Stimulated activated naive CD4-positive, alpha-beta T cell treated with Interleukin-2 at 50 U/mL for 16 hours (primary cell): ENCODE measurements at regions not wholly inside any gene's neighbourhood (a gene's known extent, or its start where the extent isn't known, plus 50 kb on each side); places are given as distances from the start of the nearest gene placed in this dataset.
"Not testable (repeated sequence)": the region's sequence is repeated elsewhere in the genome, so short reads cannot be mapped to it uniquely, and the experiment has no call there.

ENCODE experiments used
- DNase-seq: peaks from one replicate; lab custom pipeline; 2025; lab: John Stamatoyannopoulos, UW

DNA sequence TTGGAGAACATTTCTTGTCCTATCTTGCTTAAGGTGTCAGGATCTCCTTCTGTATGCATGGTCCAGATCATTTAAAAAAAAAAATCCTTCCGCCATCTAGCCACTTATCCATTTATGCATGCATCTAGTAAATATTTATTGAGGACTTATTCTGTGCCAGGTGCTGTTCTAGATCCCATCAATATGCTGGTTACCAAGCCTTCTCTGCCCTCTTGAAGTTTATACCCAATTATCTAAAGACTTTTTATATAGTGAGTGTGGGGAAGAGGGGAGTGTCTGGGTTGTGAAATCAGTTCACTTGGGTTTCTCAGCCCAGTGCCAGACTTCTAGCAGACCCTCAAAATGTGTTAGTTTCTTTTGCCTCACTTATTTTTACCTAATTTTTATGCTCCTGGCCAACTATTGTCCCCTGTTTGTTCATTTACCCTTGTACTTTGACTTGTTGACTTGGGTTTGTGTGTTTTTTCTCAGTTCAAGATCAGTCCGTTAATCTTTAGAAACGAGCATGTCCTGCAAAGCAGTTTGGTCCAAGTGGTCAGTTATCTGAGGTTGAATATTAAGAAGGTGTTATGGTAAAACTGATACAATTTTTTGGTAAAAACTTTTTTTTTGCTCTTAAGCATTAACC, 488.9 kb downstream of the PCNX1 start:
- no peak for DNase-seq

DNA sequence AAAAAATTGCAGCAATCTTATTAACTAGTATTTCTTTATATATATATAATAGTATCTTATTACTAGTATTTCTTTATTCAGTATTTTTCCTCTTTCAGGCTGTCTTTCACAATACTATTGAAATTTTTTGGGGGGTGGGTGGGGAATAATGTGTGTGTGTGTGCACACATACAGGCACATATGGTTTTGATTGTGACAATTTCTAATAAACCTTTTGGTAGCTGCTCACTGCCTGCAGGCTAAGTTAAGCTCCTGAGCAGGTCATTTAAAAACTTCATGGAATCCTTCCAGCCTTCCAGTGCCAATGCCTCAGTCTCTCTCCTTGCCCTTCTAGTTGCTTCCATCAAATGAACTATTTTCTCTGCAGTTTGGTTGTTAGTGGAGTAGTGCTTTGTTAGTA, 490.1 kb downstream of the PCNX1 start:
- DNase-seq: no peak

- no peak for DNase-seq
Measured at GRCh38 chr14:71398450-71398849, 491.2 kb downstream of the PCNX1 start.

GRCh38 chr14:71399057-71399487, 491.8 kb downstream of the PCNX1 start:
- DNase-seq: no peak

DNA sequence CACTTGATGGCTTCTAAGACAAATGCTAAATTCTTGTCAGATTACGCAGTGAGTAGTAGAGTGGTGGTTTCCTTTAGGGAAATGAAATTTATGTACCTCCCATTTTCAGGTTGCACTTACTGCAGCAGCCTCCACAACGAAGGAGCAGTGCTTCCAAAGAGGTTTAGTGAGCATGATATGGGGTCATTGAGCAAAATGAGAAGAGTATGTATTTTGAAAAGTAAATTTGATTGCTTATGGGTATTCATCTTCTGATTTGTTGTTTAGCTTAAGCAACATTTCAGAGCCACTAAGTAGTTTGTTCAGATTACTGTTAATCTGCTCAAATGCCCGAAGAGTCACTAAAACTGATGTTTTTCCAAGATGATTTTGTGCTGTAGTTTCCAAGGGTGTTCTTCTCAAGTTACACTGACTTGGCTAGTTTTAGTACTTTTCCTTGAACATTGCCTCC, 493.6 kb downstream of the PCNX1 start:
- no peak for DNase-seq

DNA sequence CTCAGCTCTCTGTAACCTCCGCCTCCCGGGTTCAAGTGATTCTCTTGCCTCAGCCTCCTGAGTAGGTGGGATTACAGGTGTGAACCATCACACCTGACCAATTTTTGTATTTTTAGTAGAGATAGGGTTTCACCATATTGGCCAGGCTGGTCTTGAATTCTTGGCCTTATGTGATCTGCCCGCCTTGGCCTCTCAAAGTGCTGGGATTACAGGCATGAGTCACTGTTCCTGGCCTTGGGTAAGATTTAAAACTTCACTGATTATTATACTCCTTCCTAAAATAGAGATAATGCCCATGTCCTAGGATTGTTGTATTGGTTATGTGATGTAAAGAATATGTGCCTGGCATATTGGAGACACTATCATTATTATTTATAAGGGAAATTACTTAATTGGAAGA, 495.2 kb downstream of the PCNX1 start:
- DNase-seq: not testable (repeated sequence)

DNA sequence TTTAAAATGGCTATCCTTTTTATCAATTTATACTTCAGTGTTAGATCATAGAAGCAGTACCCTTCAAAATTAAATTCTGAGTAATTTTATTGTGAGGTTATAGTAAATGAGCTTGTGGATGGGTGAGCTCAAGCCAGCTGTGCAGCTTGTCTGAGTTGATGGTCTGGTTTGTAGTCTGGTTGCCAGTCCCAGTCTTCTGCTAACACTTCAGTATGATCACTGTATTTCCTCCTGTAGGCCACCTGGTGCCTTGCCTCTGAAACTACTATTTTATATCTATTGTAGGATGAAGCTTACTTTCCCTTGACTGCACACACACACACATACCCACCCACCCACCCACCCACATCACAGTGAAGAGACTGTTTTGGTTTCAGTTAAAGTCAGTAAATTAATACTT, 496.4 kb downstream of the PCNX1 start:
- no peak for DNase-seq

DNA sequence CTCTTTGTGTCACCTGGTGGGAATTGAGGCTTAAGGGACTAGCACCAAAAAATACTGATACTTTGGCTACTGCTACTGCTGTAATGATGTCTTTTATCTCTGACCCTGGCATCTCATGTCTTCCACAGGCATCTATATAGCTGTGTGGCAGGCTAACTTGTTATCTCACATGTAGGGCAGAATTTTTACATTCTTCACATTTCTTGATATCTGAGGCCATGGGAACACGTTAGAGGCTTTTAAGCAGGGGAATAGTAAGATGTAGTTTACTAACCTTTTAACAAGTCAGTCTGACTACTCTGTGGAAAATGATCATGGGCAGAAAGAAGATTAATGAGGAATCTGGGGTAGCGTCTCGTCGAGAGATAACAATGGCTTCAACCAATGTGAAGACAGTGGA, 498.4 kb downstream of the PCNX1 start:
- DNase-seq: no peak

DNA sequence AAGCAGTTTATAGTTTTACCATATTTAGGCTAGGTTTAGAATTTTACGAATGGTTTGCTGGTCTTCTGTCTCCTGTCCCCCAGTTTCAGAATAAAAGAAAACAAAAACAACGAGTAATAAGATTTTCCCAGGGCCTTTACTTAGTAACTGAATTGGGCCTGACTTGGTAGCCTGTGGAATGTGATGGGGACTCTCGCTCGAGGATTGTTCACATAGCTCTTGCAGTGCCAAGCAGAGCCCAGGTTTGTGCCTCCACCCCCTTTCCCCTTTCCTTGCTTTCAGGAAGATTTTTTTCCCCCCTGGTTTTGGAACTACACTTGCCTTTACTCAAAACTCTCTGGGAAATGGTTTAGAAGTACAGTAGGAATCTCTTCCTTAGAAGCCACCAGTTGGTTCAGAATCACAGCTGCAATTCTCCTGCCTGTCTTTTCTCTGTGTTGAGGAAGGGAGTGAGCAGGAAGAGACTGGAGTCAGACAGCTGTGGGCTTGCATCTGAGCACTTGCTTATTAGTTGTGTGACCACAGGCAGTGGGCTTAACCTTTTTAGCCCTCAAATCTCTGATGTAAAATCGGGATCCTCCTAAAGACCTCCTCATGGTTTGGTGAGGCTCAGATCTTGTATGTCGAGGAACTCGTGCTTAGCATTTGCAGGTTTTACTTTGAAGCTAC, 501.2 kb downstream of the PCNX1 start:
- no peak for DNase-seq

DNA sequence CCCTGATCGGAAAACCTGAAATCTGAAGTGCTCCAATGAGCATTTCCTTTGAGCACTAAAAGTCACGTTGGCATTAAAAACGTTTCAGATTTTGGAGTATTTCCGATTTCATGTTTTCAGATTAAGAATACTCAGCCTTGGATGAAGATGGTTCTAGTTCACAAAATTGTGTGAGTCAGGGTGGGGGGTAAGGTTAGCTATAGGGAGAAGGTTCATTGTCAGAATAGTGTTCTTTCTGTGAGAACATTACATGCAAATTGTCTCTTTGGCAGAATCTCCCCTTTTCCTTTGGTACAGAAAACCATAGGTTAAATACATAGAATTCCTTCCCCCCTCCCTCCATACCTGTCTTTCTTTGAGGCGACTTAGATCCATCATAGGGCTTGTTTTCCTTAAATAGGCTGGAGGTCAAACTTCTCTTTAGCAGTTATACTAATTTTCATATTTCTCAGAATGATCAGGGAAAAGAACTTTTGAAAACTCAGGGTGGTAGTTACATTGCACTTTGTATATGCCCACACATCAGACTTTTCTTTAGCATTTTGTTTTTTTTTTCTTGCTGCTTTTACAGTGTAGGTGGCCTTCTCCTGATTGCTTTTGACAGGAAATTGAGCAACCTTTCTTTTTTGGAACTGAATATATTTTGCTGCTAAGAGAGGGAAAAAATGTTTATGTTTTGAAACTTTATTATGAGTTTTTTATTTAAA, 503.5 kb downstream of the PCNX1 start:
- no peak for DNase-seq

DNA sequence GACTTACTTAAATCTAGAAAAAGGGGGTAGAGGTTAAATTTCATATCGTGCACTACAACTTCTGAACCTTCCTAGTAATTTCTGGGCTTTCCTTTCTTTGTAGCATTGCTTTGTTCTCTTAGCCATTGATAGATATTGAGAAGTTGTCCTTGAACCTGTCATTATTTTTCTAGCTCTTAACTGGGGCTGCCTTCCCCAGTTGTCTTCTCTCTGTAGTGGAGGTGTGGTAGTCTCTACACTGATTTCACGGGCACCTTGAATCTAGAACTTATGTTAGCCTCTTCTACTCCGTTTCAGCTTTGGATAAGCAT, 504.0 kb downstream of the PCNX1 start:
- no peak for DNase-seq

- DNase-seq: no peak
Measured at GRCh38 chr14:71411738-71412137, 504.5 kb downstream of the PCNX1 start.

DNA sequence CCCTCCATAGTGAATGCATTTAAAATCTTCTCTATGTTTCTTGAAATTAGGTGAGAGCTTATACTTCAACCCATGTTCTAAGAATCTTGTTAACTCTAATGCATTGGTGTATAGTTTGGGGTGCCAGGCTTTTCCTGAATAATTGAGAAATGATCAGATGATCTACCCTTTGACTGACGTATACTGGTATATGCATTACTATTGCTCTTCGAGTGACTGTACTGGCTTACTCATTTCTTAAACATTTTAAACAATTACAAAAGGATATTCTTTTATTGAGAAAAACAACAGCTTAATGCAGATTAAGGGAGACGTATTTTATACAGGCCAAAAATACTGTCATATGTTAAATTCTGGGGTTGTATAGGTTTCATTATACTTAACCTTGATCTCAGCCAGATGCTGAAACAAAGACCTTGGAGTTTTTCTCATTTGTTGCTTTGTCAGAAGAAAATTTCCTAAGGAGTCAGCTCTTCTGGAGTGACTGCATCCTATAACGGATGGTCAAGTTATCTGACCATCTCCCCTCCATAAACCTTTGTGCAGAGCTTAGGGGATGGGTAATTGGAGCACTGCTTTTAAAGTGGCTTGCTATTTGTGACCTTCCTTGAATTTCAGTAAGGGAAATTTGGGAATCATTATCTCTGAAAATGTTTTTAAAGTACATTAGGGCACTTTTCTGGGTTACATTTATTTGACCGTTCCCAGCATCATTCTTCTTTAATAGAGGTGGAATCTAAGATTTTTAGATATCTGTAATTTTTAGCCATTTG, 507.6 kb downstream of the PCNX1 start:
- DNase-seq: no peak

DNA sequence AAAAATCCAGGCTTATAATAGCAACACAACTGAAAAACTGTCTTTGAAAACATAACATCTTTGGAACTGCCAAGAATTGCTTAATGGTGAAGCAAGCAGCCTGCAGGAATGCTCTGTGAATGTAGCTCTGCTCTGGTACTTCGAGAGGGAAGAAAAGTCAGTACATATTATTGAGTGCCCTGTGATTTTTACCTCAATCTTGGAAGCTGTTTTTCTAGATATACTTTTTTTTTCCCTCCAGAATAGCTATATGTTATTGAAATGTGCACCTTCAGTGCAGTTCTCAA, 508.1 kb downstream of the PCNX1 start:
- DNase-seq: no peak

- no peak for DNase-seq
Measured at GRCh38 chr14:71416392-71416791, 509.1 kb downstream of the PCNX1 start.

- DNase-seq: no peak
Measured at GRCh38 chr14:71418532-71419245, 511.4 kb downstream of the PCNX1 start.

DNA sequence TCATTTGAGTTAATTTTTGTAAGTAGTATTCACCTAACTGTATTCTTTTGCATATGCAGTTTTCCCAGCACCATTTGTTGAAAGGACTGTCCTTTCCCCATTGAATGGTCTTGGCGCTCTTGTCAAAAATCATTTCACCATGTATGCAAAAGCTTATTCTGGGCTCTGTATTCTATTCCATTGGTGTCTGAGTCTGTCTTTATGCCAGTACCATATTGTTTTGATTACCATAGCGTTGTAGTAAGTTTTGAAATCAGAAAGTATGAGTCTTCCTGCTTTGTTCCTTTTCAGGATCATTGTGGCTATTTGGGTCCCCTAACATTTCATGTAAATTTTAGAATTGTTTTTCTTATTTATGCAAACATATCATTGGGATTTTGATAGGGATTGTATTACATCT, 508.7 kb upstream of the RGS6 start:
- DNase-seq: no peak

DNA sequence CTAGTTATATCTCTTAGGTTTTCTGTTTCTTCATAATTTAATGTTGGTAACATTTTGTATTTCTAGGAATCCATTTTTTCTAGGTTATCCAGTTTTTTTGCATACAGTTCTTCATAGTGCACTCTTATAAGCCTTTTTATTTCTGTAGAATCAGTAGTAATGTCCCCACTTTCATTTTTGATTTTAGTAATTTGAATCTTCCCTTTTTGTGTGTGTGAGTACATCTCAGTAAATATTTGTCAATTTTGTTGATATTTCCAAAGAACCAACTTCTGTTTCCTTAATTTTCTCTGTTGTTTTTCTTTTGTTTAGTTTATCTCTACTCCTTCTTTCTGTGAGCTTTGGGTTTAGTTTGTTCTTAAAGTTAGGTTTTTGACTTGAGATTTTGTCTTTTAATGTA, 507.3 kb upstream of the RGS6 start:
- no peak for DNase-seq

DNA sequence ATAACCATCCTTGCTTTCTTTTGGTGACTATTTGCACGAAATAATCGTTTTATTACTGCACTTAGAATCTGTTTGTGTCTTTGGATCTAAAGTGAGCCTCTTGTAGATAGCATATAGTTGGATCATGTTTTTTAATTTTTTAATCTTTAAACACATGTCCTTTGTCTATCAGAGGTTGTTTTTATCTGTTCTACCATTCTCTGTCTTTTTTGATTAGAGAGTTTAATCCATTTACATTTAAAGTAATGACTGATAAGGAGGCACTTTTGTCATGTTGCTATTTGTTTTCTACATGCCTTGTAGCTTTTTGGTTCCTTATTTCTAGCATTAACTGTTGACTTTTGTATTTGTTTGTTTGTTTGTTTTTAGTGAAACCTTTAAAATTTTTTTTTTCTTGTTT, 506.2 kb upstream of the RGS6 start:
- DNase-seq: no peak

DNA sequence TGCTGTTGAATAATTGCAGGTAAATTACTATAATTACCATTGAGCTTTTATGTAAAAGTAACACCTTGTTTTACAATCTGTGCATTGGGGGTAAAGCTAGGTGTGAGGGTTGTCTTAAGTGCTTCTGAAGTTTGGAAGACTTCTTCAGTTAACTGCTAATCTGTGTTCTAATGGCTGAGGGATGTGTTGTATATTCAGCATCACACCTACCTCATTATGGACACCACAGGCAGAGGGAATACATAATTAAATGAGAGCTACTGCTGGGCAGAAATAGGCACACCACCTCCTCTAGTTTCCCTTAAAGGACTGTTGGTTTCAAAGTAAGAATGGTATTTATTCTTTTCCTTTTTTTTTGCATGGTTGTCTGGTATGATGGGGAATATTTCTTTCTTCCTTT, 502.3 kb upstream of the RGS6 start:
- DNase-seq: no peak

DNA sequence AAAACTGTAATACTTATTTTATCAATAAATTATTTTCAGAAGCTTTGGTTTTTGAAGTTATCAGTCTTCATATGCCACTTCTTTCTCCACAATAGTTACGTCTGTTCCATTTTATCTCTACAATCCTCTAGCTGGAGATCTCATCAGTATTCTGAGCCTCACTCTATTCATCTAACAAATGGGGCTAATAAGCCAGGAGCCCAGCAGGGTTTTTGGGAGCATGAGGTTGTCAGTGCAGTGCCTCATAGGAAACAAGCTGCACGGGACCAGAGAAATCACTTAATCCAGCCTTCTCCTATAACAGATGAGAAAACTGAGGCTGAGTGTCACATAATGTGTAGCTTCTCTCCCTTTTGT, 501.9 kb upstream of the RGS6 start:
- DNase-seq: no peak

- no peak for DNase-seq
Measured at GRCh38 chr14:71430678-71431376, 501.4 kb upstream of the RGS6 start.
